Peyer's patch (tissue), 4 donors: ENCODE measurements at regions not wholly inside any gene's neighbourhood (a gene's known extent, or its start where the extent isn't known, plus 50 kb on each side); places are given as distances from the start of the nearest gene placed in this dataset.

Source experiments
- DNase-seq, 3 donors: peaks; one replicate each; pipeline ENCODE4 v3.0.0-alpha.2; 2017 to 2019
- H3K27ac ChIP-seq, 4 donors: fragments of 200-600 bp; sonication (generic); one replicate each; pipeline ENCODE4 v1.5.1; 2016 to 2019
- H3K27me3 ChIP-seq, 2 donors: fragments of 200-600 bp; sonication (generic); one replicate each; pipeline ENCODE4 v1.5.1; 2019
- H3K36me3 ChIP-seq, 3 donors: fragments of 200-600 bp; sonication (generic); one replicate each; pipeline ENCODE4 v1.5.1; 2016 to 2019
- H3K4me1 ChIP-seq, 4 donors: fragments of 200-600 bp; sonication (generic); one replicate each; pipeline ENCODE4 v1.5.1; 2016 to 2019
- H3K4me3 ChIP-seq, 4 donors: fragments of 200-600 bp; sonication (generic); 1 replicate in 3 of 4; 2 replicates in 1 of 4; pipeline ENCODE4 v1.5.1; 2016 to 2019; ENCODE audit warnings: mild to moderate bottlenecking in 1 of 4
- H3K9me3 ChIP-seq, 4 donors: fragments of 200-600 bp; sonication (generic); one replicate each; pipeline ENCODE4 v1.5.1; 2016 to 2019; ENCODE audit warnings: mild to moderate bottlenecking in 1 of 4
- POLR2A ChIP-seq, 2 donors: fragments of 450-650 bp; IDR thresholded peaks; one replicate each; pipeline ENCODE4 v1.5.1; 2017; ENCODE audit warnings: antibody characterized with exemption in 2 of 2, mild to moderate bottlenecking in 2 of 2, moderate library complexity in 2 of 2
- TF ChIP-seq, protein P1 (sequence below), 6 experiments: fragments of 450-650 bp in 4 of 6; fragments of 200-600 bp in 2 of 6; sonication (generic) in 1 of 6; IDR thresholded peaks; one replicate each; pipeline ENCODE4 v1.5.1; 2017 to 2019; ENCODE audit warnings: antibody characterized with exemption in 6 of 6, mild to moderate bottlenecking in 3 of 6, moderate library complexity in 1 of 6

GRCh38 chr2:7819316-7819715 is 862.5 kb upstream of the ID2 start:
- H3K4me1 ChIP-seq, result no peaks in the 10 kb centered on the region
- no peaks in the 10 kb centered on the region for H3K9me3 ChIP-seq
- TF ChIP-seq, protein P1, sequence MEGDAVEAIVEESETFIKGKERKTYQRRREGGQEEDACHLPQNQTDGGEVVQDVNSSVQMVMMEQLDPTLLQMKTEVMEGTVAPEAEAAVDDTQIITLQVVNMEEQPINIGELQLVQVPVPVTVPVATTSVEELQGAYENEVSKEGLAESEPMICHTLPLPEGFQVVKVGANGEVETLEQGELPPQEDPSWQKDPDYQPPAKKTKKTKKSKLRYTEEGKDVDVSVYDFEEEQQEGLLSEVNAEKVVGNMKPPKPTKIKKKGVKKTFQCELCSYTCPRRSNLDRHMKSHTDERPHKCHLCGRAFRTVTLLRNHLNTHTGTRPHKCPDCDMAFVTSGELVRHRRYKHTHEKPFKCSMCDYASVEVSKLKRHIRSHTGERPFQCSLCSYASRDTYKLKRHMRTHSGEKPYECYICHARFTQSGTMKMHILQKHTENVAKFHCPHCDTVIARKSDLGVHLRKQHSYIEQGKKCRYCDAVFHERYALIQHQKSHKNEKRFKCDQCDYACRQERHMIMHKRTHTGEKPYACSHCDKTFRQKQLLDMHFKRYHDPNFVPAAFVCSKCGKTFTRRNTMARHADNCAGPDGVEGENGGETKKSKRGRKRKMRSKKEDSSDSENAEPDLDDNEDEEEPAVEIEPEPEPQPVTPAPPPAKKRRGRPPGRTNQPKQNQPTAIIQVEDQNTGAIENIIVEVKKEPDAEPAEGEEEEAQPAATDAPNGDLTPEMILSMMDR (IDR thresholded peaks at IDR 0.05), result no peak
- no peak for TF ChIP-seq POLR2A (IDR thresholded peaks at IDR 0.05)
- H3K27me3 ChIP-seq, result no peaks in the 10 kb centered on the region
- no peak for DNase-seq
- H3K36me3 ChIP-seq, result no peaks in the 10 kb centered on the region
- H3K4me3 ChIP-seq, result no peak overlapping the region
- H3K27ac ChIP-seq, result no peak overlapping the region

- H3K27ac ChIP-seq, result no peak overlapping the region
- TF ChIP-seq POLR2A (IDR thresholded peaks at IDR 0.05), result no peak
- TF ChIP-seq, protein P1 (IDR thresholded peaks at IDR 0.05), result no peak
- H3K36me3 ChIP-seq, result no peaks in the 10 kb centered on the region
- H3K4me1 ChIP-seq, result no peaks in the 10 kb centered on the region
- no peaks in the 10 kb centered on the region for H3K9me3 ChIP-seq
- H3K4me3 ChIP-seq, result no peak overlapping the region
- H3K27me3 ChIP-seq, result no peaks in the 10 kb centered on the region
- no peak for DNase-seq
These were observed 862.0 kb upstream of the ID2 start for GRCh38 chr2:7819850-7820249.

- Histone ChIP-seq H3K27me3 (no peaks in the 10 kb centered on the region), H3K36me3 (no peaks in the 10 kb centered on the region)
These were observed 857.6 kb upstream of the ID2 start for GRCh38 chr2:7824211-7824610.

DNA sequence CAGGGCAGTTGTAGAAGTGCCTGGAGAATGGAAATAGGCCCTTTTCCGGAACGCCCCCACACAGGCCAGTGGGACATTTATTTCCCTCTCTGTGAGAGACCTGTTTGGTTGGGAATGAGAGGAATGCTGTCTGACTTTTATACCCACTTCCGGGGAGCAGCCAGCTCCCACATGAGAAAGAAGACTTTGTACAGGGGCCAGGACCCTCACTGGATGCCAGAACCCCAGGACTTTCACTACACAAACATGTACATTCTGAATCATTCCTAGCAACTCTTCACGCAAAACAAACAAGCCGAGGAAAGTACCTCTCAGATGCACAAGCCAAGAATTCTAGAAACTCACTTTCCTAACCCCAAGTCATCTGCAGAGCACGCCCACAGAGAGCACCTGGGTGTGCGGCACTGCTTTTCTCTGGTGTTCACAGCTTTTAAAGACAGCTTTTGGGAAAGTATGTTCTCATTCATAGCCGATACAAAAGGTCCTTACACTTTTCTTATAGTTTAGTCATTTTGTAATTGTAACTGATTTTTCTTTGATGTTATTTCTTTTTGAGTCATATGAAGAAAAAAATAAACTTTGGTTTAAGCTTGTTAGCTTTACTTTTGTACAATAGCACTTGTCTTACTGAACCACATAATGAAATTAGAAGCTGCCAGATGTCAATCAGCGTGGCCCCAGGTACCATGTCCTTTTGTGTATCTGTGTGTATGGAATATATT is 856.1 kb upstream of the ID2 start:
- no peaks in the 10 kb centered on the region for H3K9me3 ChIP-seq
- no peak overlapping the region for H3K27ac ChIP-seq
- H3K4me3 ChIP-seq, result no peak overlapping the region
- no peak for TF ChIP-seq POLR2A (IDR thresholded peaks at IDR 0.05)
- TF ChIP-seq, protein P1 (IDR thresholded peaks at IDR 0.05), result no peak
- H3K36me3 ChIP-seq, result no peaks in the 10 kb centered on the region
- H3K4me1 ChIP-seq, result no peaks in the 10 kb centered on the region
- DNase-seq, result no peak
- H3K27me3 ChIP-seq, result no peaks in the 10 kb centered on the region

More at GRCh38 chr2:7824211-7824610, 857.6 kb upstream of the ID2 start:
- Histone ChIP-seq H3K27ac (no peak overlapping the region), H3K9me3 (no peaks in the 10 kb centered on the region), H3K4me1 (no peaks in the 10 kb centered on the region), H3K4me3 (no peak overlapping the region)
- TF ChIP-seq, protein P1 (IDR thresholded peaks at IDR 0.05), result no peak
- no peak for TF ChIP-seq POLR2A (IDR thresholded peaks at IDR 0.05)
- no peak for DNase-seq

GRCh38 chr2:7826656-7827055 is 855.2 kb upstream of the ID2 start:
- no peaks in the 10 kb centered on the region for H3K9me3 ChIP-seq

More at GRCh38 chr2:7826656-7827055, 855.2 kb upstream of the ID2 start:
- Histone ChIP-seq H3K36me3 (no peaks in the 10 kb centered on the region), H3K4me1 (no peaks in the 10 kb centered on the region), H3K27me3 (no peaks in the 10 kb centered on the region), H3K4me3 (no peak overlapping the region), H3K27ac (no peak overlapping the region)
- TF ChIP-seq, protein P1 (IDR thresholded peaks at IDR 0.05), result no peak
- no peak for TF ChIP-seq POLR2A (IDR thresholded peaks at IDR 0.05)
- DNase-seq, result no peak
